Fibroblast of pulmonary artery (primary cell): ENCODE measurements at regions not wholly inside any gene's neighbourhood (a gene's known extent, or its start where the extent isn't known, plus 50 kb on each side); places are given as distances from the start of the nearest gene placed in this dataset.

Experiments
- DNase-seq: peaks from one replicate; pipeline ENCODE4 v3.0.0-alpha.2; 2010; ENCODE audit warnings: low read depth
- H3K4me3 ChIP-seq: replicated peaks from 2 replicates; pipeline ENCODE4 v1.5.1; 2011; ENCODE audit warnings: low read depth, mild to moderate bottlenecking, control low read depth, low read length, moderate library complexity
- TF ChIP-seq, protein P1 (sequence below): IDR thresholded peaks from 2 replicates; pipeline ENCODE4 v1.5.1; 2011; ENCODE audit warnings: mild to moderate bottlenecking, control low read depth, low read length, inconsistent platforms; ENCODE audit errors: missing control alignments

GRCh38 chr2:111628221-111628620, 255.8 kb downstream of the ANAPC1 start:
- H3K4me3 ChIP-seq = no peak overlapping the region
- no peak for DNase-seq
- TF ChIP-seq, protein P1, sequence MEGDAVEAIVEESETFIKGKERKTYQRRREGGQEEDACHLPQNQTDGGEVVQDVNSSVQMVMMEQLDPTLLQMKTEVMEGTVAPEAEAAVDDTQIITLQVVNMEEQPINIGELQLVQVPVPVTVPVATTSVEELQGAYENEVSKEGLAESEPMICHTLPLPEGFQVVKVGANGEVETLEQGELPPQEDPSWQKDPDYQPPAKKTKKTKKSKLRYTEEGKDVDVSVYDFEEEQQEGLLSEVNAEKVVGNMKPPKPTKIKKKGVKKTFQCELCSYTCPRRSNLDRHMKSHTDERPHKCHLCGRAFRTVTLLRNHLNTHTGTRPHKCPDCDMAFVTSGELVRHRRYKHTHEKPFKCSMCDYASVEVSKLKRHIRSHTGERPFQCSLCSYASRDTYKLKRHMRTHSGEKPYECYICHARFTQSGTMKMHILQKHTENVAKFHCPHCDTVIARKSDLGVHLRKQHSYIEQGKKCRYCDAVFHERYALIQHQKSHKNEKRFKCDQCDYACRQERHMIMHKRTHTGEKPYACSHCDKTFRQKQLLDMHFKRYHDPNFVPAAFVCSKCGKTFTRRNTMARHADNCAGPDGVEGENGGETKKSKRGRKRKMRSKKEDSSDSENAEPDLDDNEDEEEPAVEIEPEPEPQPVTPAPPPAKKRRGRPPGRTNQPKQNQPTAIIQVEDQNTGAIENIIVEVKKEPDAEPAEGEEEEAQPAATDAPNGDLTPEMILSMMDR = no peak

- no peak overlapping the region for H3K4me3 ChIP-seq
- DNase-seq = no peak
- TF ChIP-seq, protein P1 = no peak
Observed at GRCh38 chr2:111629983-111630382, 254.0 kb downstream of the ANAPC1 start.

DNA sequence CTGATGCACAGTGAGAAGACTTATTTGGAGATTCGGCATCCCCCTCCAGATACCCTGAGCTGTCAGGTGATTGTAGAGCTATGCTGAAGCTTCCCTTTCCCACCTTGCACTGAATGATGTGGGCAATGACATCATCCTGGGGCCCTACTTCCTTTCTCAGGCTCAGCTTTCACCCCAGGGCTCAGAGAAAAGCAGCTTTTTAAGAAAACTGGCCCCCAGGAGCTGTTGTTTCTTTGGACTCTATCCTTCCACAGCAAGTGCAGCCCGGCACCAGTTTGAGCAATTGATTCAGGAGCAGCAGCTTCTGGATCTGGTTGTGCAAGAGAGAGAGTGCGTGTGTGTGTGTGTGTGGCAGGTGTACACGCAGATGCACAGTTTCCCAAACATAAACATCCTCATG, 251.3 kb downstream of the ANAPC1 start:
- no peak overlapping the region for H3K4me3 ChIP-seq
- DNase-seq = peak; percentile 54
- TF ChIP-seq, protein P1 = no peak

- TF ChIP-seq, protein P1 = no peak
- no peak overlapping the region for H3K4me3 ChIP-seq
- no peak for DNase-seq
Observed at GRCh38 chr2:111633189-111633588, 250.8 kb downstream of the ANAPC1 start.

GRCh38 chr2:111633643-111634042, 250.3 kb downstream of the ANAPC1 start:
- TF ChIP-seq, protein P1 = no peak
- H3K4me3 ChIP-seq = no peak overlapping the region
- DNase-seq = no peak

GRCh38 chr2:111634050-111634794, 249.8 kb downstream of the ANAPC1 start:
- TF ChIP-seq, protein P1 = no peak
- no peak overlapping the region for H3K4me3 ChIP-seq
- peak; percentile 57 for DNase-seq

GRCh38 chr2:111634995-111635538, 248.9 kb downstream of the ANAPC1 start:
- DNase-seq = peak; percentile 48
- no peak overlapping the region for H3K4me3 ChIP-seq

More at GRCh38 chr2:111634995-111635538, 248.9 kb downstream of the ANAPC1 start:
- TF ChIP-seq, protein P1 = no peak
